GM21723 (cell line): ENCODE measurements at regions not wholly inside any gene's neighbourhood (a gene's known extent, or its start where the extent isn't known, plus 50 kb on each side); places are given as distances from the start of the nearest gene placed in this dataset.
"Not testable (repeated sequence)": the region's sequence is repeated elsewhere in the genome, so short reads cannot be mapped to it uniquely, and the experiment has no call there.

Source experiments
- ATAC-seq: cut with Tn5 transposase; IDR thresholded peaks from one replicate; pipeline ENCODE4 v1.9.1; 2021; ENCODE audit warnings: mild to moderate bottlenecking, moderate library complexity; ENCODE audit not compliant: unreplicated experiment

GRCh38 chr6:106749609-106750008 lies 120.2 kb downstream of the QRSL1 start:
- no peak for ATAC-seq

GRCh38 chr6:106748547-106749207 lies 119.3 kb downstream of the QRSL1 start:
- ATAC-seq = no peak

- no peak for ATAC-seq
These were observed 117.8 kb downstream of the QRSL1 start for GRCh38 chr6:106747139-106747538.

- ATAC-seq = no peak
These were observed 117.3 kb downstream of the QRSL1 start for GRCh38 chr6:106746652-106747051.

GRCh38 chr6:106745824-106746582 lies 116.6 kb downstream of the QRSL1 start:
- no peak for ATAC-seq

- no peak for ATAC-seq
These were observed 115.9 kb downstream of the QRSL1 start for GRCh38 chr6:106745197-106745770.

GRCh38 chr6:106744781-106745180 lies 115.4 kb downstream of the QRSL1 start:
- no peak for ATAC-seq

GRCh38 chr6:106744029-106744428 lies 114.7 kb downstream of the QRSL1 start:
- not testable (repeated sequence) for ATAC-seq

- no peak for ATAC-seq
These were observed 114.2 kb downstream of the QRSL1 start for GRCh38 chr6:106743612-106744011.

- ATAC-seq = no peak
These were observed 110.9 kb downstream of the QRSL1 start for GRCh38 chr6:106740287-106740686.

- ATAC-seq = no peak
These were observed 110.0 kb downstream of the QRSL1 start for GRCh38 chr6:106739387-106739786.

GRCh38 chr6:106736502-106736901 lies 107.1 kb downstream of the QRSL1 start:
- ATAC-seq = no peak

- ATAC-seq = no peak
These were observed 106.5 kb downstream of the QRSL1 start for GRCh38 chr6:106735828-106736227.

- no peak for ATAC-seq
These were observed 105.8 kb downstream of the QRSL1 start for GRCh38 chr6:106735136-106735633.

GRCh38 chr6:106733386-106733785 lies 104.0 kb downstream of the QRSL1 start:
- ATAC-seq = no peak

GRCh38 chr6:106732376-106732940 lies 103.1 kb downstream of the QRSL1 start:
- ATAC-seq = no peak

- ATAC-seq = no peak
These were observed 102.4 kb downstream of the QRSL1 start for GRCh38 chr6:106731843-106732160.

- no peak for ATAC-seq
These were observed 101.9 kb downstream of the QRSL1 start for GRCh38 chr6:106731144-106731842.

GRCh38 chr6:106730718-106731117 lies 101.3 kb downstream of the QRSL1 start:
- no peak for ATAC-seq

- ATAC-seq = no peak
These were observed 100.9 kb downstream of the QRSL1 start for GRCh38 chr6:106730264-106730663.

GRCh38 chr6:106729841-106730240 lies 100.5 kb downstream of the QRSL1 start:
- no peak for ATAC-seq
